NCI-H748 (cell line): ENCODE measurements at regions not wholly inside any gene's neighbourhood (a gene's known extent, or its start where the extent isn't known, plus 50 kb on each side); places are given as distances from the start of the nearest gene placed in this dataset.

Experiments used
- DNase-seq: peaks from one replicate; lab custom pipeline; 2025; ENCODE audit not compliant: unreplicated experiment; lab: John Stamatoyannopoulos, UW

- peak; percentile 45 for DNase-seq
Observed at GRCh38 chr12:62995097-62995496, 60.1 kb upstream of the PPM1H start.

DNA sequence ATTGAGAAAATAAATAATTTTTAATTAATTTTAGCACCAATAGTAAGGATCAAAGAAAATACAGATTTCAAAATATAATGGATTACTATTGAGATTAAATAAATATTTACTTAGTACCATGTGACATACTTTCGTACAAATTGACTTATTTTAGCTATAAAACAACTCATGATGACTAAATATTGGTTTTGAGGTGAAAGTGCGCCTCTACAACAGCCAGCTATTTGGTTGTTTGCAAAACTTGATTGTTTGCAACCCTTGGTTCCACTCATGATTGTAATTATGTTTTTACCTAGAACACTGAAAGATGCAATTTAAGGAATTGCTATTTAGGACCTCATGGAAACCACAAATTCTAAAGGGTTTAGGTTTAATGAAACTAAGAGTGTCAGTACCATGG lies 51.9 kb upstream of the PPM1H start:
- DNase-seq = no peak
